GM18951 (cell line): ENCODE measurements at regions not wholly inside any gene's neighbourhood (a gene's known extent, or its start where the extent isn't known, plus 50 kb on each side); places are given as distances from the start of the nearest gene placed in this dataset.
"Not testable (repeated sequence)": the region's sequence is repeated elsewhere in the genome, so short reads cannot be mapped to it uniquely, and the experiment has no call there.

ENCODE experiments used
- POLR2A ChIP-seq: IDR thresholded peaks from 4 replicates; pipeline ENCODE4 v1.6.1; 2011; ENCODE audit warnings: mild to moderate bottlenecking; ENCODE audit not compliant: insufficient read length, insufficient read depth; ENCODE audit errors: extremely low read depth
- in situ Hi-C: fragments of 300-500 bp; cut with MboI; formaldehyde crosslinking; loops from one replicate; pipeline ENCODE4 v1.12.0; 2022; ENCODE audit warnings: low sequenced_read_pairs, mixed read lengths, inconsistent platforms; ENCODE audit not compliant: unreplicated experiment

DNA sequence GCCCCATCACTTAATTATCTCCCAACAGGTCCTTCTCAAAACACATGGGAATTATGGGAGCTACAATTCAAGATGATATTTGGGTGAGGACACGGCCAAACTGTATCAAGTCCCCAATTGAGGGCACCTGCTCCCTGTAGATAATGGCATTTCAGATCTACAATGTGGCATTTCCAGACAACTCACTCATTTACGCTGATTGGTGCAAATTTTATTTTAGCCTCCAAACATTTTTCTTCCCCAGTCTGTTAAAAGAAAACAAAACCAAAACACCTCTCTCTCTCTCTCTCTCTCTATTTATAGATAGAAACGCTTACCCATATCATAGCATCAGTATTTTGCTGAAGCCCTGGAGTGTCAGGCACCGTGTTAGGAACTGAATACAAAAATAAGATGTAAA lies 148.7 kb upstream of the KLF6 start:
- TF ChIP-seq POLR2A = no peak

DNA sequence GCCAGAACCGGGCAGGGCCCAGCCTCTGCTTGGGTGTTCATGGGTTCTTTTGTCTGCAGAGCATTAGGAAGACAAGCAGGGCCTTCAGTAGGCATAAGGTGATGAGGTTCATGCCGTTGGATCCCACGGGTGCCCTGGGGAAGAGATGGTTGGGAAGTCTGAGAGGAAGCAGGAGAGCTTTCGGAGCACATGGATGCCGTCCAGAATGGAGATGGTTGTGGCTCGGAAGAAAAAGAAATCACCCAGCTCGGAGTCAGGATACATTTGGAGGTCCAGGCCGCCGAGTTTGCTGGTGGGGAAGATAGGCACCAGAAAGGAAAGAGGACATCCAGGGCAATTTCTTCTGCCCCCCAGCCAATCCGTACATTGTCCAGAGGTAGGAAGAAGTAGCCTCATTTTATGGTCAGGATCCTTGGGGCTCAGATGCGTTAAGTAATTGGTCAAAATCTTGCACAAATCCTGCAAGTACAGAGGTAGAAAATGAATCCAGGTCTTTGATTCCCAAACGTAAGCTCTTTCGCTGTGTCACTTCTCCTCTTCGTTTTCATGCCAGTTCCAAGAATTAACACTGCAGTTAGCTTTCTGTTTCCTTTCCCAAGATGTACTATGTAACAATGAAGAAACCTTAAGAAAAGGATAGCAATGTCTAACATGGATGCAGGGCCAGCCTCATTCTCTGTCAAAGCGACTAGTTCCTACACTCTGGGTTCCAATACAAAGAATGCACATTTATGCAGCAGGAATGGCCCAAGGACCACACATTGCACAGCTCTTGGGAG lies 147.8 kb upstream of the KLF6 start:
- in situ Hi-C loops = no loop called here
- no peak for TF ChIP-seq POLR2A

More for the DNA sequence above, 148.7 kb upstream of the KLF6 start:
- in situ Hi-C loops = no loop called here

DNA sequence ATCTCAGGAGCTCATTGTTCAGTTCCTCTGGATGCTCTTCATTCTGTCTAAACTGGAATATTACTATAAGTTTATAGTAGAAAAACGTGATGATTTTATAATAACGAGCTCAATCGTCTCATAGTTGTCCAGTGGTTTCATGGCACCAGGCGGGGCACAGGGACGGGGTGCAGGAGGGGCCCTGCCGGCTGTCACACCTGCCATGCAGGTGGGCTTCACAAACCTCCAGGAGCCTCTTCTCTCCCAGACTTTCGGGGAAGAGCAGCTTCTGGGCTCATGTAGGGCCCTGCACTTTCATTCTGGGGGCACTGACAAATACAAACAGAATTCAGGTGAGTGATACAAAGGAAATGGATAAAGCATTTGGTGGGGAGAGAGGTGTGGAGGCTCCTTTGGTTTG lies 146.9 kb upstream of the KLF6 start:
- in situ Hi-C loops = no loop called here
- no peak for TF ChIP-seq POLR2A

DNA sequence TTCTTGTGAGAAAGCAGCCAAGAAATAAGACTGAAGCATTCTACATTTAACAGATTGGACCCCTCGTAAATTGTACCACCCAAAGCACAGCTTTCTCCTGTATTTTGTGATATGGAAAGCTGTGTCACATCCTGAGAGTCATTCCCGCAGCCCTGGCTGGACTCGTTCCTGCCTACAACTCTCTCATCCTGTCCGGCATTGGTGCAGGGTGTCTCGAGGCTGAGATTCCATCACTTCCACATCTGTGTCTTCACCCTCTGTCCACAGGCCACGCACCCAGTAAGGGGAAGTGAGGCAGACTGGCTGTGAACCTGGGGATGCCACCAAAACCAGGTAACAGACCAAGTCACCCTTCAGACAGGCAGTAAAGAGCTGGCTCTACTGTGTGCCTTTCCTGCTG lies 146.2 kb upstream of the KLF6 start:
- TF ChIP-seq POLR2A = no peak
- in situ Hi-C loops = no loop called here

DNA sequence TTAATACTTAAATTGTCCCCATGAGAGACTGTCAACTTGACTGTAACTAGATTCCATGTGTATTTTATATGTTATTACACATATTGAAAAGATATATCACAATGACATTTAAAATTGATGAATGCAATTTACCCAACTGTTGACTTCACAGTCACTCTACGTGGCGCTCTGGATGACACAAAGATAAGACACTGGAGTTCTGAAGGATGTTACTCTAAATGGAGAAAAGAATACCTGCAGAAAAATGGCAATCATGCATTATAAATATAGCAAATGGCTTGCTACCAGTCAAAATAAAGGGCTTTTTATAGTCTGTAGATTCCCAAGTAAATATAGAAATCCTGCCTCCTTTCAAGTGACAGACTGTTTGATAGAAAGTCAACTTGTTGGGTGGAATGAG lies 143.6 kb upstream of the KLF6 start:
- in situ Hi-C loops = no loop called here
- TF ChIP-seq POLR2A = no peak

DNA sequence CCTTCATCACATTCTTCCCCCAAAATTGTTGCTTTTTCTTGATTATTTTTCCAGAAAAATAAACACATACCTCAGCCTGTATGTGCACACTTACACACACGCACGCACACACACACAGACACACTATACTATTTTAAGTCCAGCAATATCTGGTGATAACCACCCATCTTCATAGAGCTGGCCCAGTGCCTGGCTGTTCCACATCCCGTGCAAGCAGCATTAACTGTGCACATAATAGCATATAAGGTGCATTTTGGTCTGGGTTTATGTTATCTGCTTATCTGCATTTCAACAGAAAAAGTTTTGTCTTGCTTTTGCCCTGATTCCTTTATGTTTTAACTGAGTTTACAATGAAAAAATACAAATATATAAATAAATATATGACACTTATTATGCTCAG lies 143.1 kb upstream of the KLF6 start:
- in situ Hi-C loops = no loop called here
- no peak for TF ChIP-seq POLR2A

DNA sequence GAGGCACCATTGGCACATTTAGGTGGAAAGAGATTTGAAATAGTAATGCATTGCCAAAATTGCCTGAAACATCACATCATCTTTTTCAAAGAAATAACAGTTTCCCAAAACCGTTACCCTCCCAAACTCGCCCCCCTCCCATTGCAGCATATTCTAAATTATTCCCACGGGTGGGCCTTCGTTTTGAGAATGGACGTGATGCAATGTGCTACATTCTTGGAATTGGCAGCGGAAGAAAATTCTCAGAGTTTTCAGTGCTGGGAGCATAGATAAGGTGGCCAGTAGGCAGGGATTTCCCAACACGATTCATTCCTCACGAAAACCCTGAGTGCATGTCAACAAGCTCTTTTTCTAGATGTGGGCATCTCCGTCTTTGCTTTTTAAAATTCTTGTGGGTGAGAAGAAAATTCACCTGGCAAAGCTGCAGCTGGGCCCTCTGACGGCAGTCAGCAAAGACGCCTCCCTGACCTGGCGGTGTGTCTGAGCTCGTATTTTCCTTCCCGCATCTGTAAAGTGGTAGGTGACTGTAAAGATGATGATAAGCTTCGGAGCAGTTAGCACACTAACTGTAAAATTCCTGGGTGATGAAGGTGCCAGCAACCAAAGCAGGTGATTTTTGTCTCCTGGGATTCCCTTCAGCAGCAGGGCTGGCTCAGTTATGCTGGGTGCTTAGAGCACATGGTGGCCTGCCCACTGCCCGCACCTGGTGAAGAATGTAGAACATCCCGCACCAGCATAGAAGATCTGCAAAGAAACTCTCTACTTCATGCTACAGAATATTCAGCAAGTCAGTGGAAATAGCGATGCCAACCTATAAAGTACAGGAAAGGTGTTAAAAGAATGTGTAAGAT lies 141.9 kb upstream of the KLF6 start:
- no peak for TF ChIP-seq POLR2A
- in situ Hi-C loops = no loop called here

DNA sequence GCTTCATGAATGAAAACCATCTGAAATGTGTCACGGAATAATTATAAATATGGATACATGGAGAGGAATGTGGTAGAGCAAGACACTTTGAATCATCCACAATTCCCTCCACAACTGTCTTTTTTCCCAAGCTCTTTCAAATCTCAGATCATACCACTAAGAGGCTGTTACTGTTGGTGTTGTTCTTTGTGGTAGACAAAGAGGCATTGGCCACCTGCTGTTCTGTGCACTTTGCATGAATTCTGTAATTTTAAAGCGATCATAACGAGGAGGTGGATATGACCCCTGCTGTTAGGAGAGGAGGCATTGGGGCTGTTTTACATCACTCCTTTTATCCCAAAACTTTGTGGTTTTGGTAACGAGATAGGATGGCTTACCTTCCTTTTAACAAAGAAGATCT lies 141.2 kb upstream of the KLF6 start:
- in situ Hi-C loops = no loop called here

DNA sequence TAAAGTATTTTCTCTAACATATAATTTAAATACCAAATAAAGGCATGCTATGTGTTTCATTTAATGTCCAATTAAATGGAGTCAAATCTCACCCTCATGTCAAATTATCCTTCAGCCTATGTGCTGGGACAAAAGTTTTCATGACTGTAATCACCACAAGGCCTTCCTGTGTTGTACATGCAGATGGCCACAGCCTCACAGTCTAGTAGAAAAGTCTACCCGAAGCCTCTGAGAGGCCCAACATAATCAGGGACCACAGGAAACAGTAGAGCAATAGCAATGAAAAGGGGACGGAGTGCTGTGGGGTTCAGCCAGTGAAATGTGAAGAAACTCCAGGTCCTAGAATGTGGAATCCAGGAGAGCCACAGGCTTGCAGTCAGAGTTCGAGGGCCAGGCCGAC lies 140.2 kb upstream of the KLF6 start:
- no peak for TF ChIP-seq POLR2A
- in situ Hi-C loops = no loop called here

More for the DNA sequence above, 141.2 kb upstream of the KLF6 start:
- no peak for TF ChIP-seq POLR2A

DNA sequence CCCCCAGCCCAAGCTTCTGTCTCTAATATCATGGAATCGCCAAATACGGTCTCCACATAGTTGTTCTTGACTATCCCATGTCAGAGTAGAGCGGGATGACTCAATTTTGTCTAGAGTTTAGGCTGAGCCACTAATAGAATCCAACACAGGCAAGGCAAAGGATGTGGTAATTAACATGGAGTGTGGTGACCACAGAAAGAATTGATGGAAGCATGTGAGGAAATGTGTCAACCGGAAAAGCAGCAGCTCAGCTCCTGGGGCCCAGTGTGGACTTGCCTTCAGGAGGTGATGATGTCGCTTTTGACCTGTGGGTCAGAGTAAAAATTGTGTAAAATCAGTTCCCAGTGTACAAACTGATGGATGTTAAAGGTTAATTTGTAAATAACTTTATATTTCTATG lies 139.3 kb upstream of the KLF6 start:
- no peak for TF ChIP-seq POLR2A
- in situ Hi-C loops = no loop called here

DNA sequence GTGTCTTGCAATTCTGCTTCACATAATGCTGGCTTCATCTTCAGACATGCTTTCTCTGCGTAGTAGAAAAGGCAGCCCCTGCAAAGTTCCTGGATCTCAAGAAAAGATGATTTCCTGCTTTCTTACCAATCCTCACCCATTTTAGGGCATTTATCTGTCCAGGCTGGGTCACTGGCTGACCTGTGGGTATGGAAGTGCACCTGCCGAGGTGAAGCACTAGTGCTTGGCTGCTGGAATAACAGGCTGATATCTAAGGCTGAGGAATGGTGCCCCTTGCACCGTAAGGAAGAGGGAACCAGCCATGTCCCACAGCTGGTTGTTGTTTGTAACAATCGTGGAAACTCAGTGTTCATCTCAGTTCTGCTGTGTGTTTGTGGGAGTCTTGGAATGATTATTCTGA lies 138.0 kb upstream of the KLF6 start:
- in situ Hi-C loops = no loop called here
- no peak for TF ChIP-seq POLR2A

DNA sequence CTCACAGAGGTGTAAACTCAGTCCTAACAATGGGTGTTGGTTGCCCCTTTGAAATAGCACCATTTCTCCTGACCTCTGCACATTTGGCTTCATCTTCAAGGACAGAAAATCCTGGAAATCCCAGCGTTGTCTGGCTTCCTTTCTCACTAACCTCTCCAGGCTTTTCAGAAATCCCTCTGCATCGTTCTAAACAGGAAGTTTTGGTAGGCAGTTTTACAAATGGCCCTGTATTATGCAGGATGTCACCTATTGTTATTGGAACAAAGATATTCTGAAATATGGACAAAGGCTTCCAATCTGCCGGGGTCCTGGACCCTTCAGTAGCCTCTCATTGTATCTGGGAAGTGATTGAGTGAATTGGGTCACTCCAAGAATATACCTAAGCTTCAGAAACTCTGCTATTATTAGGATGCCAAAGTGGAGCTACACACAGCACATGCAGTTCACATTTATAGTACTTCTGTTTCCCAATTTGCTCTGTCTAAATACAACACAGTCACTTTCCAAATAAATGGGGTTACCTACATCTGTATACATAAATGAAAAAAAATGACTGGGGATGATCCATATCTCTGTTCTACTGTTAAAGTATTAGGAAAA lies 134.8 kb upstream of the KLF6 start:
- in situ Hi-C loops = no loop called here
- no peak for TF ChIP-seq POLR2A

DNA sequence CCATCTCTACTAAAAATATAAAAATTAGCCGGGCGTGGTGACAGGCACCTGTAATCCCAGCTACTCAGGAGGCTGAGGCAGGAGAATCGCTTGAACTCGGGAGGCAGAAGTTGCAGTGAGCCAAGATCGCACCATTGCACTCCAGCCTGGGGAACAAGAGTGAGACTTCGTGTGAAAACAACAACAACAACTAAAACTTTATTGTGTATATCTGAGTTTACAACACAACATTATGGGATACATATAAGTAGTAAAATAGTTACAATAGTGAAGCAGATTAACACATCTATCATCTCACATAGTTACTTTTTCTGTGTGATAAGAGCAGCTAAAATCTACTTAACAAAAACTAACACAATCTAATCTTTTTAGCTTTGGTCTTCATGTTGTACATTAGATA lies 132.4 kb upstream of the KLF6 start:
- in situ Hi-C loops = not testable (repeated sequence)

DNA sequence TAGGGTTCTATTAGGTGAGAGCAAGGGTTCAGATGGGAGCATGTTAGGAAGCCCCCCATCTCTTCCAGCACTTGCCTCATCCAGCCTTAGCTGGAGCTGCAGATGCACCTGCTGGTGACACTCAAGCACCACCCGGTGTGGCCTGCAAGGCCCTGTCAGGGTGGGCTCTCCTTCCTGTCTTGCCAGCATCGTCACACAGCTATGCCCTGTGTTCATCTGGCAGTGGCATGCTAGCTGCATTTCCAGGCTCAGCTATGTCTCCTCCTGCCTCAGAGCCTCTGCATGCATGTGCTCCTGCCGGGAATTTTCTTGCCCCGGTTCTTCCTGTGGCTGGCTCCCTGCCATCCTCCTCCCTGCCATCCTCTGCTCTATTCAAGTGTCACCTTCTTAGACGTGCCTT lies 129.7 kb upstream of the KLF6 start:
- in situ Hi-C loops = no loop called here
- no peak for TF ChIP-seq POLR2A
